ENCODE measurements at regions not wholly inside any gene's neighbourhood (a gene's known extent, or its start where the extent isn't known, plus 50 kb on each side); places are given as distances from the start of the nearest gene placed in this dataset.

GRCh38 chr10:128855618-128856428, 611.2 kb upstream of the MGMT start:
- TF ChIP-seq POLR2A (IDR thresholded peaks at IDR 0.05) (no peak), CTCF (IDR thresholded peaks at IDR 0.05) (no peak)

Data from lower leg skin (tissue), 3 donors.